HG03442 (cell line): ENCODE measurements at regions not wholly inside any gene's neighbourhood (a gene's known extent, or its start where the extent isn't known, plus 50 kb on each side); places are given as distances from the start of the nearest gene placed in this dataset.
"Not testable (repeated sequence)": the region's sequence is repeated elsewhere in the genome, so short reads cannot be mapped to it uniquely, and the experiment has no call there.

Experiments used
- ATAC-seq: cut with Tn5 transposase; IDR thresholded peaks from one replicate; pipeline ENCODE4 v1.9.1; 2021; ENCODE audit warnings: mild to moderate bottlenecking, moderate library complexity; ENCODE audit not compliant: unreplicated experiment

- no peak for ATAC-seq
Measured at GRCh38 chr1:48089356-48089891, 92.2 kb upstream of the TRABD2B start.

- no peak for ATAC-seq
Measured at GRCh38 chr1:48084826-48085225, 87.6 kb upstream of the TRABD2B start.

GRCh38 chr1:48082271-48082962 lies 85.2 kb upstream of the TRABD2B start:
- no peak for ATAC-seq

- no peak for ATAC-seq
Measured at GRCh38 chr1:48080331-48081255, 83.4 kb upstream of the TRABD2B start.

- no peak for ATAC-seq
Measured at GRCh38 chr1:48079096-48079495, 81.9 kb upstream of the TRABD2B start.

GRCh38 chr1:48077795-48078222 lies 80.6 kb upstream of the TRABD2B start:
- no peak for ATAC-seq

- ATAC-seq: no peak
Measured at GRCh38 chr1:48076017-48076416, 78.8 kb upstream of the TRABD2B start.

GRCh38 chr1:48073798-48074530 lies 76.8 kb upstream of the TRABD2B start:
- ATAC-seq: no peak

- no peak for ATAC-seq
Measured at GRCh38 chr1:48071513-48071912, 74.3 kb upstream of the TRABD2B start.

- ATAC-seq: no peak
Measured at GRCh38 chr1:48070396-48070750, 73.2 kb upstream of the TRABD2B start.

- no peak for ATAC-seq
Measured at GRCh38 chr1:48069662-48070395, 72.6 kb upstream of the TRABD2B start.

GRCh38 chr1:48068206-48068605 lies 71.0 kb upstream of the TRABD2B start:
- ATAC-seq: no peak

- ATAC-seq: no peak
Measured at GRCh38 chr1:48066936-48067335, 69.8 kb upstream of the TRABD2B start.

GRCh38 chr1:48064693-48065092 lies 67.5 kb upstream of the TRABD2B start:
- not testable (repeated sequence) for ATAC-seq

- no peak for ATAC-seq
Measured at GRCh38 chr1:48062353-48062752, 65.2 kb upstream of the TRABD2B start.

- ATAC-seq: peak; percentile 60
Measured at GRCh38 chr1:48061162-48062136, 64.3 kb upstream of the TRABD2B start.

GRCh38 chr1:48059289-48059688 lies 62.1 kb upstream of the TRABD2B start:
- no peak for ATAC-seq

- ATAC-seq: no peak
Measured at GRCh38 chr1:48058135-48059025, 61.2 kb upstream of the TRABD2B start.
